RWPE2 (cell line): ENCODE measurements at regions not wholly inside any gene's neighbourhood (a gene's known extent, or its start where the extent isn't known, plus 50 kb on each side); places are given as distances from the start of the nearest gene placed in this dataset.
A peak's percentile ranks its signal among the peaks of the same experiment; 100 is the strongest.

Source experiments
- ATAC-seq: fragments of 200-7000 bp; cut with Tn5 transposase; 3 replicates; pipeline ENCODE4 v1.9.1; 2021; ENCODE audit warnings: low read depth
- DNase-seq: peaks from one replicate; pipeline ENCODE4 v3.0.0-alpha.2; 2020; ENCODE audit warnings: low spot score
- H3K27ac ChIP-seq: fragments of 450-650 bp; 2 replicates; pipeline ENCODE4 v1.5.1; 2017; ENCODE audit warnings: mild to moderate bottlenecking; ENCODE audit not compliant: poor library complexity, severe bottlenecking
- H3K27me3 ChIP-seq: fragments of 250-450 bp; sonication (Bioruptor Pico); 2 replicates; pipeline ENCODE4 v1.5.1; 2021; ENCODE audit warnings: mild to moderate bottlenecking, moderate library complexity; ENCODE audit not compliant: insufficient read depth, poor library complexity, severe bottlenecking
- H3K36me3 ChIP-seq: fragments of 250-450 bp; sonication (Bioruptor Pico); 2 replicates; pipeline ENCODE4 v1.5.1; 2020; ENCODE audit warnings: low read depth, mild to moderate bottlenecking, moderate library complexity
- H3K4me1 ChIP-seq: fragments of 250-450 bp; sonication (Bioruptor Pico); 2 replicates; pipeline ENCODE4 v1.5.1; 2021; ENCODE audit warnings: mild to moderate bottlenecking, moderate library complexity; ENCODE audit not compliant: insufficient read depth, poor library complexity, severe bottlenecking
- H3K4me3 ChIP-seq: fragments of 250-450 bp; sonication (Bioruptor Pico); 2 replicates; pipeline ENCODE4 v1.5.1; 2021; ENCODE audit warnings: mild to moderate bottlenecking, moderate library complexity; ENCODE audit not compliant: severe bottlenecking
- H3K9me3 ChIP-seq: fragments of 250-450 bp; sonication (Bioruptor Pico); 2 replicates; pipeline ENCODE4 v1.5.1; 2021; ENCODE audit warnings: mild to moderate bottlenecking, moderate library complexity; ENCODE audit not compliant: severe bottlenecking
- CTCF ChIP-seq: fragments of 450-650 bp; IDR thresholded peaks from one replicate; pipeline ENCODE4 v1.5.1; 2017; ENCODE audit warnings: mild to moderate bottlenecking, moderate library complexity; ENCODE audit not compliant: poor library complexity, severe bottlenecking

DNA sequence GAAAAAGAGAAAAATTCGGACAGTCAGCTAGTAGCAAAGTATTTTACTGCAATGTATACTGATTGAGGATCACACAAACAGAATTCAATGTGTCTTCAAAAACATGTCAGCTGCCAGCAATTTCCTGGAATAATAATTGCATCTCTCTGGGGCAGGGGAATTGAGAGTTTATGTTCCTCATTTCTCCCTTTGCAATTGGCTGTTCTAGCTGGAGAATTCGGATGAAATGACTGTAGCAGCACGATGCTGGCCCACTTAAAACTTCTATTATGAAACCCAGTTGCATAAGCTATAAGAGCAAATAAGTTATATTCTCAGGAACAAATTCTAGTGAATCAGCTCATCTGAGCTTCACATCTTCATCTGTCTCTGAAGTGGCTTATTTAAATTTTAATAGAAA, 99.9 kb upstream of the CPEB2 start:
- ATAC-seq = no peak

GRCh38 chr4:14903321-14903720, 99.0 kb upstream of the CPEB2 start:
- Histone ChIP-seq H3K4me3 (no peak overlapping the region), H3K9me3 (no peaks in the 10 kb centered on the region), H3K36me3 (no peaks in the 10 kb centered on the region), H3K4me1 (peaks cover 3% of the 10 kb centered on the region), H3K27me3 (no peaks in the 10 kb centered on the region), H3K27ac (no peak overlapping the region)
- no peak for DNase-seq
- ATAC-seq = no peak
- no peak for TF ChIP-seq CTCF

More for the DNA sequence above, 99.9 kb upstream of the CPEB2 start:
- Histone ChIP-seq H3K9me3 (no peaks in the 10 kb centered on the region), H3K27ac (no peak overlapping the region), H3K4me3 (no peak overlapping the region), H3K4me1 (no peaks in the 10 kb centered on the region), H3K36me3 (no peaks in the 10 kb centered on the region), H3K27me3 (no peaks in the 10 kb centered on the region)
- TF ChIP-seq CTCF = no peak
- no peak for DNase-seq

GRCh38 chr4:14906805-14907204, 95.5 kb upstream of the CPEB2 start:
- Histone ChIP-seq H3K4me3 (no peak overlapping the region), H3K27ac (no peak overlapping the region), H3K4me1 (peaks cover 12% of the 10 kb centered on the region), H3K27me3 (no peaks in the 10 kb centered on the region), H3K36me3 (no peaks in the 10 kb centered on the region), H3K9me3 (no peaks in the 10 kb centered on the region)
- DNase-seq = no peak
- no peak for TF ChIP-seq CTCF
- no peak for ATAC-seq

- DNase-seq = no peak
- peak; percentile 99 for ATAC-seq
- Histone ChIP-seq H3K27ac (no peak overlapping the region), H3K36me3 (no peaks in the 10 kb centered on the region), H3K27me3 (no peaks in the 10 kb centered on the region), H3K4me1 (peaks cover 12% of the 10 kb centered on the region), H3K4me3 (no peak overlapping the region), H3K9me3 (no peaks in the 10 kb centered on the region)
- no peak for TF ChIP-seq CTCF
These were observed 93.6 kb upstream of the CPEB2 start for GRCh38 chr4:14908635-14909034.

GRCh38 chr4:14910411-14910810, 91.9 kb upstream of the CPEB2 start:
- H3K9me3 ChIP-seq = no peaks in the 10 kb centered on the region
- no peak for TF ChIP-seq CTCF
- no peaks in the 10 kb centered on the region for H3K27me3 ChIP-seq
- ATAC-seq (no peak), DNase-seq (no peak)
- no peak overlapping the region for H3K4me3 ChIP-seq
- no peak overlapping the region for H3K27ac ChIP-seq
- no peaks in the 10 kb centered on the region for H3K36me3 ChIP-seq
- peaks cover 12% of the 10 kb centered on the region for H3K4me1 ChIP-seq
